ENCODE measurements at regions not wholly inside any gene's neighbourhood (a gene's known extent, or its start where the extent isn't known, plus 50 kb on each side); places are given as distances from the start of the nearest gene placed in this dataset.

GRCh38 chr11:112334381-112334780, 73.7 kb upstream of the PLET1 start:
- H3K27me3 ChIP-seq, result no peaks in the 10 kb centered on the region
- no peaks in the 10 kb centered on the region for H3K4me1 ChIP-seq
- H3K4me3 ChIP-seq, result no peak overlapping the region
- 83 to 91% methylated on average over 4 of the region's 4 CpGs for WGBS, 2 donors
- H3K27ac ChIP-seq, result no peak overlapping the region
- no peak for TF ChIP-seq POLR2A (IDR thresholded peaks at IDR 0.05)
- no peak for TF ChIP-seq CTCF (IDR thresholded peaks at IDR 0.05)
- no peak for DNase-seq
- no peaks in the 10 kb centered on the region for H3K36me3 ChIP-seq (ENCODE audit: low read depth, missing control alignments)
- H3K9me3 ChIP-seq, result no peaks in the 10 kb centered on the region
- intact Hi-C loops (cut with DNase I; ENCODE audit: low total_unique reads), result no loop called here

- Histone ChIP-seq H3K27me3 (no peaks in the 10 kb centered on the region), H3K27ac (no peak overlapping the region), H3K36me3 (ENCODE audit: low read depth, missing control alignments) (no peaks in the 10 kb centered on the region), H3K9me3 (no peaks in the 10 kb centered on the region), H3K4me1 (no peaks in the 10 kb centered on the region), H3K4me3 (no peak overlapping the region)
- DNase-seq, result no peak
- WGBS, 2 donors, result 83 to 94% methylated on average over 5 of the region's 5 CpGs
- intact Hi-C loops (cut with DNase I; ENCODE audit: low total_unique reads), result no loop called here
- TF ChIP-seq CTCF (IDR thresholded peaks at IDR 0.05) (no peak), POLR2A (IDR thresholded peaks at IDR 0.05) (no peak)
These were observed 75.8 kb upstream of the PLET1 start for GRCh38 chr11:112336356-112336886.

- H3K9me3 ChIP-seq, result no peaks in the 10 kb centered on the region
- no peak for DNase-seq
- WGBS, 2 donors, result 81 to 83% methylated on average over 2 of the region's 2 CpGs
- H3K4me1 ChIP-seq, result peaks cover 3% of the 10 kb centered on the region
- no peak overlapping the region for H3K4me3 ChIP-seq
- no peak for TF ChIP-seq CTCF (IDR thresholded peaks at IDR 0.05)
- no peak for TF ChIP-seq POLR2A (IDR thresholded peaks at IDR 0.05)
- H3K27me3 ChIP-seq, result no peaks in the 10 kb centered on the region
- no peak overlapping the region for H3K27ac ChIP-seq
- H3K36me3 ChIP-seq (ENCODE audit: low read depth, missing control alignments), result no peaks in the 10 kb centered on the region
- intact Hi-C loops (cut with DNase I; ENCODE audit: low total_unique reads), result no loop called here
These were observed 78.9 kb upstream of the PLET1 start for GRCh38 chr11:112339566-112339965.

GRCh38 chr11:112343368-112344039, 82.8 kb upstream of the PLET1 start:
- TF ChIP-seq CTCF (IDR thresholded peaks at IDR 0.05), result no peak
- no peak for TF ChIP-seq POLR2A (IDR thresholded peaks at IDR 0.05)
- peaks cover 3% of the 10 kb centered on the region for H3K4me1 ChIP-seq
- intact Hi-C loops (cut with DNase I; ENCODE audit: low total_unique reads), result no loop called here
- no peak overlapping the region for H3K27ac ChIP-seq
- DNase-seq, result no peak
- no peak overlapping the region for H3K4me3 ChIP-seq
- H3K36me3 ChIP-seq (ENCODE audit: low read depth, missing control alignments), result no peaks in the 10 kb centered on the region
- H3K9me3 ChIP-seq, result no peaks in the 10 kb centered on the region
- WGBS, 2 donors, result 86 to 89% methylated on average over 5 to 6 of the region's 6 CpGs
- H3K27me3 ChIP-seq, result no peaks in the 10 kb centered on the region

- 83 to 89% methylated on average over 1 of the region's 1 CpG for WGBS, 2 donors
- Histone ChIP-seq H3K36me3 (ENCODE audit: low read depth, missing control alignments) (no peaks in the 10 kb centered on the region), H3K27me3 (no peaks in the 10 kb centered on the region), H3K4me1 (peaks cover 3% of the 10 kb centered on the region), H3K4me3 (no peak overlapping the region), H3K9me3 (no peaks in the 10 kb centered on the region), H3K27ac (no peak overlapping the region)
- TF ChIP-seq POLR2A (IDR thresholded peaks at IDR 0.05) (no peak), CTCF (IDR thresholded peaks at IDR 0.05) (no peak)
- intact Hi-C loops (cut with DNase I; ENCODE audit: low total_unique reads), result no loop called here
- DNase-seq, result no peak
These were observed 83.4 kb upstream of the PLET1 start for GRCh38 chr11:112344040-112344413.

Measured in testis (tissue), 2 donors.